Gastrocnemius medialis (tissue), 4 donors: ENCODE measurements at regions not wholly inside any gene's neighbourhood (a gene's known extent, or its start where the extent isn't known, plus 50 kb on each side); places are given as distances from the start of the nearest gene placed in this dataset.

Source experiments
- ATAC-seq, 2 donors: fragments of 150-250 bp; one replicate each; pipeline ENCODE4 v1.9.1; 2016
- DNase-seq, 2 donors: peaks; one replicate each; pipeline ENCODE4 v3.0.0-alpha.2; 2019
- H3K27ac ChIP-seq, 4 donors: fragments of 200-600 bp; sonication (generic); 1 replicate in 1 of 4; 2 replicates in 3 of 4; pipeline ENCODE4 v1.5.1; 2016 to 2018; ENCODE audit warnings: mild to moderate bottlenecking in 2 of 4, moderate library complexity in 1 of 4
- H3K27me3 ChIP-seq, 3 donors: fragments of 200-600 bp; sonication (generic) in 2 of 3; 1 replicate in 1 of 3; 2 replicates in 2 of 3; pipeline versions ENCODE4 v1.5.1 to v1.6.0; 2016 to 2019; ENCODE audit warnings: mild to moderate bottlenecking in 1 of 3, moderate library complexity in 1 of 3
- H3K36me3 ChIP-seq, 2 donors: fragments of 200-600 bp; sonication (generic) in 1 of 2; one replicate each; pipeline ENCODE4 v1.5.1; 2017 to 2018
- H3K4me1 ChIP-seq, 2 donors: fragments of 200-600 bp; sonication (generic) in 1 of 2; one replicate each; pipeline ENCODE4 v1.5.1; 2016 to 2017; ENCODE audit warnings: mild to moderate bottlenecking in 2 of 2
- H3K4me3 ChIP-seq, 4 donors: fragments of 200-600 bp; sonication (generic) in 3 of 4; 1 replicate in 1 of 4; 2 replicates in 3 of 4; pipeline ENCODE4 v1.5.1; 2016 to 2019; ENCODE audit warnings: mild to moderate bottlenecking in 2 of 4
- H3K9me3 ChIP-seq, 3 donors: fragments of 200-600 bp; sonication (generic) in 2 of 3; 1 replicate in 1 of 3; 2 replicates in 2 of 3; pipeline ENCODE4 v1.5.1; 2016 to 2019
- CTCF ChIP-seq, 5 experiments: fragments of 450-650 bp in 3 of 5; fragments of 200-600 bp in 2 of 5; sonication (generic) in 2 of 5; IDR thresholded peaks in 4 of 5; conservative IDR thresholded peaks in 1 of 5; 1 replicate in 4 of 5; 2 replicates in 1 of 5; pipeline ENCODE4 v1.5.1; 2016 to 2019; ENCODE audit warnings: antibody characterized with exemption in 5 of 5, mild to moderate bottlenecking in 3 of 5, moderate library complexity in 3 of 5
- POLR2A ChIP-seq, 2 donors: fragments of 450-650 bp; IDR thresholded peaks; one replicate each; pipeline ENCODE4 v1.6.1; 2017; ENCODE audit warnings: antibody characterized with exemption in 2 of 2, mild to moderate bottlenecking in 2 of 2, moderate library complexity in 2 of 2
- in situ Hi-C, 4 donors: fragments of 200-750 bp; cut with MboI; loops; one replicate each; pipeline versions ENCODE4 v1.15.0 to v1.8.0; 2017; ENCODE audit warnings: low sequenced_read_pairs in 4 of 4
- intact Hi-C: fragments of 100-400 bp; cut with DNase I; formaldehyde crosslinking; loops from one replicate; pipeline ENCODE4 v1.15.1; 2023; ENCODE audit warnings: low total_unique reads

- no peak for DNase-seq
- TF ChIP-seq CTCF (IDR thresholded peaks at IDR 0.05 in 4 of 5, conservative IDR thresholded peaks at IDR 0.05 in 1 of 5) (no peak), POLR2A (IDR thresholded peaks at IDR 0.05) (no peak)
- Histone ChIP-seq H3K4me3 (no peak overlapping the region), H3K27me3 (no peaks in the 10 kb centered on the region), H3K27ac (no peak overlapping the region), H3K36me3 (no peaks in the 10 kb centered on the region), H3K9me3 (no peaks in the 10 kb centered on the region), H3K4me1 (peaks cover 18 to 21% of the 10 kb centered on the region in 2 donors)
- no peak for ATAC-seq
- in situ Hi-C loops (no loop called here), intact Hi-C loops (no loop called here)
These were observed 152.4 kb upstream of the UNC5B start for GRCh38 chr10:71059943-71060342.

- DNase-seq (no peak), ATAC-seq (no peak)
- peaks cover 20 to 25% of the 10 kb centered on the region in 2 donors for H3K4me1 ChIP-seq
- H3K36me3 ChIP-seq = no peaks in the 10 kb centered on the region
- intact Hi-C loops (no loop called here), in situ Hi-C loops (no loop called here)
- H3K27me3 ChIP-seq = no peaks in the 10 kb centered on the region
- H3K9me3 ChIP-seq = no peaks in the 10 kb centered on the region
- H3K27ac ChIP-seq = no peak overlapping the region
- no peak for TF ChIP-seq CTCF (IDR thresholded peaks at IDR 0.05 in 4 of 5, conservative IDR thresholded peaks at IDR 0.05 in 1 of 5)
- no peak for TF ChIP-seq POLR2A (IDR thresholded peaks at IDR 0.05)
- no peak overlapping the region for H3K4me3 ChIP-seq
These were observed 151.6 kb upstream of the UNC5B start for GRCh38 chr10:71060476-71061426.

- H3K36me3 ChIP-seq = no peaks in the 10 kb centered on the region
- intact Hi-C loops (no loop called here), in situ Hi-C loops (no loop called here)
- no peak overlapping the region for H3K4me3 ChIP-seq
- ATAC-seq = no peak
- TF ChIP-seq CTCF (IDR thresholded peaks at IDR 0.05 in 4 of 5, conservative IDR thresholded peaks at IDR 0.05 in 1 of 5) = no peak
- TF ChIP-seq POLR2A (IDR thresholded peaks at IDR 0.05) = no peak
- peaks cover 20 to 25% of the 10 kb centered on the region in 2 donors for H3K4me1 ChIP-seq
- no peak overlapping the region for H3K27ac ChIP-seq
- no peaks in the 10 kb centered on the region for H3K27me3 ChIP-seq
- DNase-seq = no peak
- no peaks in the 10 kb centered on the region for H3K9me3 ChIP-seq
These were observed 150.9 kb upstream of the UNC5B start for GRCh38 chr10:71061472-71061871.

GRCh38 chr10:71062156-71062555 lies 150.2 kb upstream of the UNC5B start:
- Histone ChIP-seq H3K4me3 (no peak overlapping the region), H3K27ac (no peak overlapping the region), H3K9me3 (no peaks in the 10 kb centered on the region), H3K36me3 (no peaks in the 10 kb centered on the region), H3K27me3 (no peaks in the 10 kb centered on the region), H3K4me1 (peaks cover 20 to 25% of the 10 kb centered on the region in 2 donors)
- intact Hi-C loops (no loop called here), in situ Hi-C loops (no loop called here)
- ATAC-seq (no peak), DNase-seq (no peak)
- no peak for TF ChIP-seq CTCF (IDR thresholded peaks at IDR 0.05 in 4 of 5, conservative IDR thresholded peaks at IDR 0.05 in 1 of 5)
- no peak for TF ChIP-seq POLR2A (IDR thresholded peaks at IDR 0.05)
